ENCODE measurements at regions not wholly inside any gene's neighbourhood (a gene's known extent, or its start where the extent isn't known, plus 50 kb on each side); places are given as distances from the start of the nearest gene placed in this dataset.

DNA sequence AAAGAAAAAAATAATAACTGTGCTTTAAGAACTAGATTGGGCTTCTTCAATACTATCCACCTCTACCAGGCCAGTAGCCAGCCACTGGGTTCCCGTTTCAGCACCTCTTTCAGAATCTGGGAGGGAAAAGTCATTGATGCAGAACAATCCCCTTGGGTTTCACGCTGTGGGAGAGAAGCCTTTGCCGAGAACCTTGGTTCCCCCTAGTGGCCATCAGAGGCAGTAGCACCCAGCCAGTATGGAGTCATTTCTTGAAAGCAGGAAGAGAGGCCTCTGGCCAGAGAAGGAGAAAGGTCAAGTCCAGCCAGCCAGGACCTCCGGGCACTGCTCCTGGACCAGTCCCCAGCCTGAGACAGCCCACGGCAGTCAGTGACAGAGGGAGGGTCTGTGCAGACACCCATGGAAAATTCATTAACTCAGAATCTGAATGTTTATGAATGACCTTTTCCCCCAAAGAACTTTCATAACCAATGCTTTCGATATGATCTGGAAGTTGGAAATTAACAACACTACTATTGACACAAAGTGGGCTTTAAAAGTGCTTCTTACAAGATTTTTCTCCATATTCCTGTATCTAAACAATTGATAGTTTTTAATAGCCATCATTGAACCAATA is 51.2 kb upstream of the CDH5 start:
- DNase-seq, result peak; percentile 2 to 20 (median 7)
- H3K27ac ChIP-seq (ENCODE audit: insufficient read depth, low read length, poor library complexity, severe bottlenecking), result no peak overlapping the region
- H3K4me3 ChIP-seq (ENCODE audit: insufficient read depth, low read depth, low read length, poor library complexity, severe bottlenecking), result no peak overlapping the region
- H3K36me3 ChIP-seq (ENCODE audit: control insufficient read depth, insufficient read depth, low read length), result no peaks in the 10 kb centered on the region
- no peaks in the 10 kb centered on the region for H3K27me3 ChIP-seq (replicated peaks; ENCODE audit: control insufficient read depth, insufficient read depth, low read length, poor library complexity, severe bottlenecking)
- no peaks in the 10 kb centered on the region for H3K9me3 ChIP-seq (ENCODE audit: control insufficient read depth, low read length)
- H3K4me1 ChIP-seq (ENCODE audit: control insufficient read depth, insufficient read depth, low read length, poor library complexity, severe bottlenecking), result no peaks in the 10 kb centered on the region

DNA sequence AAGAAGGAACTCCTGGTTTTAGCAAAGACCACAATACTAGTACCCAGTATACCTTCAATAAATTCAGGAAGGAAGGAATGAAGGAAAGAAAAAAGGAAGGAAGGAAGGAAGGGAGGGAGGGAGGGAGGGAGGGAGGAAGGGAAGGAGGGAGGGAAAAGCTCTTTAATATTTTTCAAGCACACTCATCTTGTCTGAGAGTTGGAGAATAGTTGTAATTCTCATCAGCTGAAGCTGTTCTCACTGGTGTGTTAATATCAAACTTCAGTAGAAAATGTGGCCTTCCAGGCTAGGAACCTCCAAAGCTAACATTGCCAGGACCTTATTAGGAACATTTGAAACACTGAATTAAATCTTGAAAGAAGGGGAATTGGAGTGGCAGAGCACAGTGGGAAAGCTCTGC is 55.2 kb upstream of the CDH5 start:
- H3K4me3 ChIP-seq (ENCODE audit: insufficient read depth, low read depth, low read length, poor library complexity, severe bottlenecking), result no peak overlapping the region
- H3K4me1 ChIP-seq (ENCODE audit: control insufficient read depth, insufficient read depth, low read length, poor library complexity, severe bottlenecking), result no peaks in the 10 kb centered on the region
- H3K27me3 ChIP-seq (replicated peaks; ENCODE audit: control insufficient read depth, insufficient read depth, low read length, poor library complexity, severe bottlenecking), result no peaks in the 10 kb centered on the region
- no peak overlapping the region for H3K27ac ChIP-seq (ENCODE audit: insufficient read depth, low read length, poor library complexity, severe bottlenecking)
- H3K9me3 ChIP-seq (ENCODE audit: control insufficient read depth, low read length), result no peaks in the 10 kb centered on the region
- no peak for DNase-seq
- no peaks in the 10 kb centered on the region for H3K36me3 ChIP-seq (ENCODE audit: control insufficient read depth, insufficient read depth, low read length)

DNA sequence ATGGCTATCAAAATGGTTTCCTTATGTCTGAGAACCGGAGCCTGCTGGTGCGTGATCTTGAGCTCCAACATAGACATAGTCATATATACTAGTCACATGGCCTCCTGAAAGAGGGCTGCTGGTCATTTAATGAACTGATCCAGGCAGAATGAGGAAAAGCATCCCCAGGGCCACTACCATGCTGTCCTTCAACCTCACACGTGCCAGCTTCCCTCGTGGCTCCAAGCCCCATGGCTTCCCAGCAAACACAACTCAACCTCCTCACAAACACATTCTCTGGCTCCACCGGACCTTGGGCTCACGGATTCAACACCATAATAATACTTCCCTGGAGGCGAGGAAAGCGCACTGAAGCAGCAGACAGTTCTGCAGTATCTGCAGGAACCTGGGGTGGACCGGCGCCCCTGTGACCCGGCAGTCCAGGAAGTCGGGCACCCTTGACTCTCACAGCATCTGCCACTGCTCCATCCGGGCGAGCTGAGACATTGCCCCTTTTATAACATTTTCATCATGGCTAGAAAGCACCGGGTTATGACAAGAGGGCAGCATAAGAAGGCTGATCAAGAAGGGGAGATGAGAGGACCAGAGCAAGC is 57.2 kb upstream of the CDH5 start:
- Histone ChIP-seq H3K27me3 (replicated peaks; ENCODE audit: control insufficient read depth, insufficient read depth, low read length, poor library complexity, severe bottlenecking) (no peaks in the 10 kb centered on the region), H3K4me3 (ENCODE audit: insufficient read depth, low read depth, low read length, poor library complexity, severe bottlenecking) (no peak overlapping the region), H3K27ac (ENCODE audit: insufficient read depth, low read length, poor library complexity, severe bottlenecking) (no peak overlapping the region), H3K9me3 (ENCODE audit: control insufficient read depth, low read length) (no peaks in the 10 kb centered on the region), H3K4me1 (ENCODE audit: control insufficient read depth, insufficient read depth, low read length, poor library complexity, severe bottlenecking) (no peaks in the 10 kb centered on the region), H3K36me3 (ENCODE audit: control insufficient read depth, insufficient read depth, low read length) (no peaks in the 10 kb centered on the region)
- no peak for DNase-seq

DNA sequence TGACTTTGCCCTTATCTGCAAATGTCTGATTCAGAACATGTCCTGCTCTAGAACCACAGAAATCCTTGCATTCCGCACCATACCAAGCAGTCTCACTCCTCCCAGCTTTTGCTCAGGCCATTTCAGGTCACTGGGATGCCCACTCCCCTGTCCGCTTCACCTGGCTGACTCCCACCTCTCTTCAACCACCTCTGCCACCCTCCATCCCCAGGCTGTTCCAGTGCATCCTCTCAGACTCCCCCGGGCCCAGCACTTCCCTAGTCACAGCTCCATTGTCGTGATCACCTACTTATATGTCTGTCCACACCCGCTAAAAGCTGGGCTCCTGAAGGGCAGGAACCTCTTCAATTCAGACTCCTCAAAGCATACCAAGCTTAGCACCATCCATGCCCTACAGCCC is 58.4 kb upstream of the CDH5 start:
- H3K36me3 ChIP-seq (ENCODE audit: control insufficient read depth, insufficient read depth, low read length), result no peaks in the 10 kb centered on the region
- no peak overlapping the region for H3K4me3 ChIP-seq (ENCODE audit: insufficient read depth, low read depth, low read length, poor library complexity, severe bottlenecking)
- H3K9me3 ChIP-seq (ENCODE audit: control insufficient read depth, low read length), result no peaks in the 10 kb centered on the region
- H3K27ac ChIP-seq (ENCODE audit: insufficient read depth, low read length, poor library complexity, severe bottlenecking), result no peak overlapping the region
- no peaks in the 10 kb centered on the region for H3K27me3 ChIP-seq (replicated peaks; ENCODE audit: control insufficient read depth, insufficient read depth, low read length, poor library complexity, severe bottlenecking)
- no peak for DNase-seq
- H3K4me1 ChIP-seq (ENCODE audit: control insufficient read depth, insufficient read depth, low read length, poor library complexity, severe bottlenecking), result no peaks in the 10 kb centered on the region

DNA sequence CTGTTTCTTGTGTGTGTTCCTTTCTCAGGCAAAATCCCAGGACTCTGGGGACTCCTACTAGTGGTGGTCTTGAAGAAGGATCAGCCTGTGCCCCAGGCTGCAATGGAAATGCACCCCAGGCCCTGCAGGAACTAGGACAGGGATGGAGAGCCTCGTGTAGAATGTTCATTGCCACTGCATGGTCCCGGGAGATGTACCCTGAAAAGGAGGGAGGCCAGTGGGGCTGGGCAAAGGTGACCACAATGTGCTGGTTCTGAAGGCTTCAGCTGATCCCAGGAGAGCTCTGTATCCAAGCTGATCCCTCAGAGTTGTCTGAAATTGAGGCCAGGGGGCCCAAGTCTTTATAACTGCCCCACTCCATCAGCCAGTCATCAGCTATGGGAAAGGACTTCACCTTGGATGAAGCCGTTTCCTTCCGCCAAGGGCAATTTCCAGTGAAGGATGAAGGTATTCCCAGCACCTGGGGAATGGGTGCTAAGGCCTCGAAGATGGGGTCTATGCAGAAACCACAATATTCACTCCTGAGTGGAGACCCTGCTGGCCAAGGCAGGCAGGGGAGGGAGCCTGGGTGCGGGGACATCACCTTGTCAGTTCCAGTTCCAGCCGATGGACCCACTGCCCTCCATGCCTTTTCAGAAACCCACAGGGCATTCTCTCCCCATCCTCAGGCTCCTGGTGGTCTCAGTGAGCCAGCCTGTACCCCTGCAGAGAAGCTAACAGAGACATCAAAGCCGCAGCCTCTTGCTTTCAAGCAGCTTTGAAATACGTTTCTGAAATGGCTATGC is 59.9 kb upstream of the CDH5 start:
- no peak for DNase-seq
- no peaks in the 10 kb centered on the region for H3K27me3 ChIP-seq (replicated peaks; ENCODE audit: control insufficient read depth, insufficient read depth, low read length, poor library complexity, severe bottlenecking)

DNA sequence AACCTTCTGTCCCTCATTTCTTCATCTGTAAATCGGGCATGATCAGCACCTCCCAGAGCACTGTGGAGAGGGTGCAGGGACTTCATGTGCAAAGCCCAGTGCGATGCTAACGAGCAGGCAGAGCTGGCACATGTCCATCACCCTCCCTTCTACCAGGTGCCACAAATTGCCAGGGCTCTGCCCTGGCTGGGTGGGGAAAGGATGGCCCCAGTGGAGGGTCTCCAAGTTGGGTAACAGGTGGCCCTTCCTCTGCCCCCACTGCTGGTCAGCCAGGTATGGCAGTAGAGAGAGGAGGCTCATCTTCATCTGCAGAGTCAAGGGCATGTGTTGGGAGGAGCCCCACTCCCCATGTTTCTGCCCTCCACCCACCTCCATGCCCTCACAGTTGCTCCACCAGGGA is 61.5 kb upstream of the CDH5 start:
- no peak overlapping the region for H3K4me3 ChIP-seq (ENCODE audit: insufficient read depth, low read depth, low read length, poor library complexity, severe bottlenecking)
- no peak overlapping the region for H3K27ac ChIP-seq (ENCODE audit: insufficient read depth, low read length, poor library complexity, severe bottlenecking)
- no peaks in the 10 kb centered on the region for H3K27me3 ChIP-seq (replicated peaks; ENCODE audit: control insufficient read depth, insufficient read depth, low read length, poor library complexity, severe bottlenecking)
- no peak for DNase-seq
- no peaks in the 10 kb centered on the region for H3K36me3 ChIP-seq (ENCODE audit: control insufficient read depth, insufficient read depth, low read length)
- H3K9me3 ChIP-seq (ENCODE audit: control insufficient read depth, low read length), result no peaks in the 10 kb centered on the region
- H3K4me1 ChIP-seq (ENCODE audit: control insufficient read depth, insufficient read depth, low read length, poor library complexity, severe bottlenecking), result no peaks in the 10 kb centered on the region

More for the DNA sequence above, 59.9 kb upstream of the CDH5 start:
- no peak overlapping the region for H3K27ac ChIP-seq (ENCODE audit: insufficient read depth, low read length, poor library complexity, severe bottlenecking)
- H3K36me3 ChIP-seq (ENCODE audit: control insufficient read depth, insufficient read depth, low read length), result no peaks in the 10 kb centered on the region
- H3K4me3 ChIP-seq (ENCODE audit: insufficient read depth, low read depth, low read length, poor library complexity, severe bottlenecking), result no peak overlapping the region
- no peaks in the 10 kb centered on the region for H3K9me3 ChIP-seq (ENCODE audit: control insufficient read depth, low read length)
- H3K4me1 ChIP-seq (ENCODE audit: control insufficient read depth, insufficient read depth, low read length, poor library complexity, severe bottlenecking), result no peaks in the 10 kb centered on the region

DNA sequence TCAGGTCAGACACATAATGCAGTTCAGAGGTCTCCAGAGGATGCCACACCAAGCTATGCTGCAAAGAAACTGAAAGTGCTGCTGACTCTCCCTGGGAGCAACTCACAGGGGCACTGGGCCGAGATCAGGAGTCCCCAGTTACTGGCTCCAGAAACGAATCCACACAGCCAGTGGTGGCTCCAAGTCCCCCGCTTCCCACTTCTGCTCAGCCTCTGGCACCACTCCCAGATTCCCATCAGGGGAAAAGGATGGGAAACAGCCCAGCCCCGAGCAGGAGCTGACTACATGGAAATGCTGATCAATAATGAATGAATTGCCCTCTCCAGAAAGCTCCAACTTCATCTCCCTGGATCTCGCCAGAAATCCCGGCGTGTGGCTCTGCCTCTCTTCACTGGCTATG is 62.3 kb upstream of the CDH5 start:
- Histone ChIP-seq H3K4me3 (ENCODE audit: insufficient read depth, low read depth, low read length, poor library complexity, severe bottlenecking) (no peak overlapping the region), H3K9me3 (ENCODE audit: control insufficient read depth, low read length) (no peaks in the 10 kb centered on the region), H3K4me1 (ENCODE audit: control insufficient read depth, insufficient read depth, low read length, poor library complexity, severe bottlenecking) (no peaks in the 10 kb centered on the region), H3K27ac (ENCODE audit: insufficient read depth, low read length, poor library complexity, severe bottlenecking) (no peak overlapping the region), H3K36me3 (ENCODE audit: control insufficient read depth, insufficient read depth, low read length) (no peaks in the 10 kb centered on the region), H3K27me3 (replicated peaks; ENCODE audit: control insufficient read depth, insufficient read depth, low read length, poor library complexity, severe bottlenecking) (no peaks in the 10 kb centered on the region)
- DNase-seq, result no peak

DNA sequence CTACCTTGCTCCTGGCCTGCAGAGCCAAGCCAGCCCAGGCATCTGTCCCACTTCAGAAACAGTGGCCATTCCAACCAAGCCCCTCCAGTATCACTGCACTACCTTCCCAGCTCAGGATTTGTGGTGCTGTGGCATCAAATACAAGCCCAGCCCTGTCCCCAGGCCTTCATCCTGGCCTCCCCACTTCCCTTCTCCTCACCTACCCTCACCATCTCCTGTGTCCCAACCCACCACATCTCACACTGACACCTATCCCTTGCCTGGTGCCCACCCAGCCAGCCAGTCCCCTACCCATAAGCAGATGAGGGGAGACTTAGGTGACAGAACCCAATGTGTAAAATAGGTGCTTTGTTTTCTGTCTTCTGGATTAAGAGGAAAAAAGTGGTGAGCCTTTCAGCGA is 66.0 kb upstream of the CDH5 start:
- no peaks in the 10 kb centered on the region for H3K36me3 ChIP-seq (ENCODE audit: control insufficient read depth, insufficient read depth, low read length)
- H3K9me3 ChIP-seq (ENCODE audit: control insufficient read depth, low read length), result no peaks in the 10 kb centered on the region
- no peak for DNase-seq
- H3K4me1 ChIP-seq (ENCODE audit: control insufficient read depth, insufficient read depth, low read length, poor library complexity, severe bottlenecking), result no peaks in the 10 kb centered on the region
- H3K4me3 ChIP-seq (ENCODE audit: insufficient read depth, low read depth, low read length, poor library complexity, severe bottlenecking), result no peak overlapping the region
- H3K27ac ChIP-seq (ENCODE audit: insufficient read depth, low read length, poor library complexity, severe bottlenecking), result no peak overlapping the region
- no peaks in the 10 kb centered on the region for H3K27me3 ChIP-seq (replicated peaks; ENCODE audit: control insufficient read depth, insufficient read depth, low read length, poor library complexity, severe bottlenecking)

DNA sequence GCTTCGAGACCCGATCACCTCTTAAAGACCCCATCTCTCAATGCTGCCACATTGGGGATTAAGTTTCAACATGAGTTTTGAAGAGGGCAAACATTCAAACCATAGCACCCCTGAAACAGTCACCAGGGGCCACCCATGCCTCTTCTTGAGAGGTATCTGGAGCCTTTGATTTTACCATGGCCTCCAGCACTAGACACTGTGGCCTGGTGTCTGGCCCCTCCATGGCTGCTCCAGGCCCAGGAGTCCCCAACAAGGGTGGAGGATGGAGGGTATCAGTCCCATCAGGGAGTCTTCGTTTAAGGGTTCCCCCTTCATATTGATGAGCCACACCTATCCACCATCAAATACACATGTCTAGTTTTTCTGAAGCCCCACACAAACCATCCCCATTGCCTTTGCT is 66.5 kb upstream of the CDH5 start:
- H3K27me3 ChIP-seq (replicated peaks; ENCODE audit: control insufficient read depth, insufficient read depth, low read length, poor library complexity, severe bottlenecking), result no peaks in the 10 kb centered on the region
- H3K27ac ChIP-seq (ENCODE audit: insufficient read depth, low read length, poor library complexity, severe bottlenecking), result no peak overlapping the region
- H3K4me3 ChIP-seq (ENCODE audit: insufficient read depth, low read depth, low read length, poor library complexity, severe bottlenecking), result no peak overlapping the region
- no peaks in the 10 kb centered on the region for H3K4me1 ChIP-seq (ENCODE audit: control insufficient read depth, insufficient read depth, low read length, poor library complexity, severe bottlenecking)
- DNase-seq, result no peak
- no peaks in the 10 kb centered on the region for H3K9me3 ChIP-seq (ENCODE audit: control insufficient read depth, low read length)
- H3K36me3 ChIP-seq (ENCODE audit: control insufficient read depth, insufficient read depth, low read length), result no peaks in the 10 kb centered on the region

DNA sequence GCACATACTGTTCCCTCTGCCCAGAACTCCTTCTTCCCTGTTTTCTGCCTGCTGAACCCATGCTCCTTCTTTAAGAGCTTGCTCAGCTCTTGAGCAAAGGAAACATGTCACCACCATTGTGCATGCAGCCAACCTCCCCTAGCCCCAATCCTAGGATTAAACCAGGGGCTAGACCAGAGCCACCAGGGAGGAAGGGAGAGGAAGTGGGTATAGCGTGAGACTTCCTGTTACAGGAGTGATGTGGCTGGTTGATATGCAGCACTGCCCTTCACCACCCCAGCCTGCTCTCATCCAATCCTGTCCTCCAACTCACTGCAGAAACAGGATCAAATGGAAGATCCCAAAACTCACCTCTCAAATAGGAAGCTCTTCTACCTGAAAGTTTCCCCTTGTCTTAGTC is 67.1 kb upstream of the CDH5 start:
- no peaks in the 10 kb centered on the region for H3K9me3 ChIP-seq (ENCODE audit: control insufficient read depth, low read length)
- no peak for DNase-seq
- H3K4me3 ChIP-seq (ENCODE audit: insufficient read depth, low read depth, low read length, poor library complexity, severe bottlenecking), result no peak overlapping the region
- H3K27ac ChIP-seq (ENCODE audit: insufficient read depth, low read length, poor library complexity, severe bottlenecking), result no peak overlapping the region
- H3K27me3 ChIP-seq (replicated peaks; ENCODE audit: control insufficient read depth, insufficient read depth, low read length, poor library complexity, severe bottlenecking), result no peaks in the 10 kb centered on the region
- H3K36me3 ChIP-seq (ENCODE audit: control insufficient read depth, insufficient read depth, low read length), result no peaks in the 10 kb centered on the region
- no peaks in the 10 kb centered on the region for H3K4me1 ChIP-seq (ENCODE audit: control insufficient read depth, insufficient read depth, low read length, poor library complexity, severe bottlenecking)
